GM19351 (cell line): ENCODE measurements at regions not wholly inside any gene's neighbourhood (a gene's known extent, or its start where the extent isn't known, plus 50 kb on each side); places are given as distances from the start of the nearest gene placed in this dataset.

ENCODE experiments used
- ATAC-seq: cut with Tn5 transposase; IDR thresholded peaks from one replicate; pipeline ENCODE4 v1.9.1; 2021; ENCODE audit warnings: mild to moderate bottlenecking, moderate library complexity; ENCODE audit not compliant: unreplicated experiment

GRCh38 chr18:55093808-55094207 is 134.5 kb upstream of the CCDC68 start:
- ATAC-seq: no peak

- ATAC-seq: no peak
Measured at GRCh38 chr18:55093295-55093694, 134.0 kb upstream of the CCDC68 start.

DNA sequence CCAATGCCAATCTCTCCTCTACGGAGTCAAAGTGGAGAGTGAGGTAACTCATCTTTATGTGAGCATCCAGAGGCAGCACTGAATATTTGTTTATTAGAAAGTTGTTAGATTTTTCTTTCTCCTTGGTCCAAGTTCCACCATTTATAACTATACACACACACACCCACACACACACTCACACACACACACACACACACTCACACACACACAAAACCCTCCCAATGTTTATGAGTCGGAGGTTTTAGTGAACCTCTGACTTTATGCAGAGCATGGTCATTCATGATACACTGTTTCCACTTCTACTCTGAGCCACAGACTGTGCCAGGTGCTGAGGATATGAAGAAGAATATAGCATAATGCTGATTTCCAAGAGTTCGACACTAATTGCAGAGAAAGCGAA is 132.9 kb upstream of the CCDC68 start:
- ATAC-seq: no peak

DNA sequence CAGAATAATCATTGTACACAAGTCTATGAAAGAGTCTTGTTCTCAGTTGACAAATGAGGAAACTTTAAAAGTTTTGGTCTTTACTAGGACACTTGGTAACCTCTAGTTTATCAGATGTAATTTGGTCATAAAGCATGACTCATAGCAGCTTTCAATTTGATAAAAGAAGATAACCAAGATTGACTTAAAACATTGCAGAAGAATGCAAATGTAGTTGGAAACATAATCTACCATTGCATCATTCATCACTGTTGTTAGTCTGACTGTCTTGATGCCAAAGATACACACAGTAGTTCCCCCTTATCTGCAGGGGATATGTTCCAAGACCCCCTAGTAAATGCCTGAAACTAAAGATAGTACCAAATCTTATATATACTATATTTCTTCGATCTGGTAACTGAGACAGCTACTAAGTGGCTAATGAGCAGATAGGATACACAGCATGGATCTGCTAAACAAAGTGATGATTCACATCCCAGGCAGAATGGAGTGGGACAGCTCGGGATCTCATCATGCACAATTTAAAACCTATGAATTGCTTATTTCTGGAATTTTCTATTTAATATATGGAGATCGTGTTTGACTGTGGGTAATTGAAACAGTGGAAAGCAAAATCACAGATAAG is 131.4 kb upstream of the CCDC68 start:
- no peak for ATAC-seq

- ATAC-seq: no peak
Measured at GRCh38 chr18:55089610-55090009, 130.3 kb upstream of the CCDC68 start.

- ATAC-seq: no peak
Measured at GRCh38 chr18:55088561-55088960, 129.3 kb upstream of the CCDC68 start.

DNA sequence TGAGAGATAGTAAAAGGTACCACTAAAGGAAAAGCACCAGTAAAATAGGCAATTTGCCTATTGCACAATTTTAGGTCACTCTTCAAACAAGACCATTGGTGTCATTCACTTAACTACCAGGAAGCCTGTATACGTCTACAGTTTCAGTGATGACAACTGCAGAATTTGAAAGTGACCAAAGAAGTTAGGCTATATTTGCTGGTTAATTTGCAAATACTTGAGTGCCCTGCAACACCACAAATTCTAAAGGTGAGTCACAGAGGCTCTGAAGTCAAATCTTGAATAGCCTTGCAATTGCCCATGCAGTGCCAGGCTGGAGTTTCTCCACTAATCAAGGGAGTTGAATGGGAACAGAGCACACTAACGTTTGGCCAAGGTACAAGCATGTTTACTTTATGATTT is 128.7 kb upstream of the CCDC68 start:
- ATAC-seq: peak; percentile 81

- ATAC-seq: no peak
Measured at GRCh38 chr18:55086906-55087305, 127.6 kb upstream of the CCDC68 start.

- ATAC-seq: no peak
Measured at GRCh38 chr18:55085557-55086285, 126.5 kb upstream of the CCDC68 start.

DNA sequence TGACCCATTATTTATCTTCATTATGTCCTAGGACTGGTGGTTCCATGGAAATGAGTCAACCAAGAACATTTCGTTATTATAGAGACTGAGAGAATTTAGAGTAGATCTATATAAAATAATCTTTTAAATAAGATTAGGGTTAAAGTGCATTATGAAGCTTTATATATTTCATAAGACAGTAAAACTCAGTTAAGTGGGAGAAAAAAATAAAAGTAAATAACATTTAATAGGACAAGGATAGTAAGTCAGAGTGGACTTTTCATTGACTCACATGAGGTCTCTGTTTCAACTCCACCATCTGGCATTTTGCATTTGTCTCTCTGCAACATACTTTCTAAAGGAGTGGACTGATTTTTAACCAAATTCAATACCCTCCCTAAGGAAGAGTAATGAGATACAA is 125.3 kb upstream of the CCDC68 start:
- ATAC-seq: no peak

DNA sequence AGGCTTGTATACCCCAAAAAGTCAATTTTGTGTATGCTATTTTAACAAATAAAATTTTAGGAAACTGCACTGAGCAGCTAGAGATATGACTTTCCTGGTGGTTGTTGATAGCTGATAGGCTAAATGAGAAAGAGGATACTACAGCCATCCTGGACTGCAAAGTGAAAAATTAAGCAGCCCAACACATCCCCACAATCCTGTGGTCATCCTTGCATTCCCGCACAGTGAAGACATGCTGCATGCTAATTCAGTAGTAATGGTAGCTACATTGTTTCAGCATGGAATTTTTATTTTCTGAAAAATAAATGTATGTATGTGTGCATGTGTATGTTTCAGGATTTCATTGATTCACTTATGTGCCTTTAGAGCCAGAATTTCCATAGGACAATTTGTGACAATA is 124.2 kb upstream of the CCDC68 start:
- ATAC-seq: no peak

DNA sequence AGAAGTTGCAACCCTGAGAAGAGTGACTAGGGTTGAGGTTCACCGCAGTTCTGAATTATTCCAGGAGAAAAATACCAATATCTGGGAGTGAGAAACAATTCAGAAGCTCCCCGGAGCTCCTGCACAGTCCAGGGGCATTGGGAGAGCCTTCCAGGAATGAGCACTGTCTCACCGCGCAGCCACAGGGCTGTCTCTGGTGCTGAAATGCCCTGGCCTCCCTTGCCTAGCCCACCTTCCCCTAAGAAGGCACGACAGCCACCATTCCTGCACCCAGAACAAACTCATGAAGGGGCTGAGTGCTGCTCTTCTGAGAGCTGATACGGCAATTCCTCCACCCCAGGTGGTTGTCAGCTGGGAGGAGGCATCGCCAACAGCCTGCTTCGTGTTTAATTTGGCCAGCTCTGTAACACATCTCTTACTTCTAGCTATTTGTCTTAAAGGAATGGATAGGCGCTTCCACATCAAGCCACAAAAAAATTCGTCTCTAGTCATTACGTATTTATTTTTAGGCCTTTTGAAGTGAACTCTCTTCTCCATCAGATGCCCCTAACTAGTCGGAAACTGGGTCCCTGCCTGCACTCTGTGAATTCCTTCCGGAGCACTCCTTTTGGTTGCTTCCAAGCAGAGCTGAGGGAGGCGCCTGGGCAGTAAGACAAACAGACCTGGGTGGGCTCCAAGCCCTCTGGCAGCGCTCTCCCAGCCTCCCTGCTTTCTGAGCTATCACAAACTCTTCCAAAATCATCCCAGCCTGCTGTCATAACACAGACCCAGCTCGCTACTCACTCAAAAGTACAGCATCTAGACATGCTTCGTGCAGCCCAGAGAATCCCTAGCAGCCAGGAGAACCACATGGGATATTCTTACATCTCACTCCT is 120.5 kb upstream of the CCDC68 start:
- no peak for ATAC-seq

GRCh38 chr18:55079067-55079466 is 119.8 kb upstream of the CCDC68 start:
- no peak for ATAC-seq

DNA sequence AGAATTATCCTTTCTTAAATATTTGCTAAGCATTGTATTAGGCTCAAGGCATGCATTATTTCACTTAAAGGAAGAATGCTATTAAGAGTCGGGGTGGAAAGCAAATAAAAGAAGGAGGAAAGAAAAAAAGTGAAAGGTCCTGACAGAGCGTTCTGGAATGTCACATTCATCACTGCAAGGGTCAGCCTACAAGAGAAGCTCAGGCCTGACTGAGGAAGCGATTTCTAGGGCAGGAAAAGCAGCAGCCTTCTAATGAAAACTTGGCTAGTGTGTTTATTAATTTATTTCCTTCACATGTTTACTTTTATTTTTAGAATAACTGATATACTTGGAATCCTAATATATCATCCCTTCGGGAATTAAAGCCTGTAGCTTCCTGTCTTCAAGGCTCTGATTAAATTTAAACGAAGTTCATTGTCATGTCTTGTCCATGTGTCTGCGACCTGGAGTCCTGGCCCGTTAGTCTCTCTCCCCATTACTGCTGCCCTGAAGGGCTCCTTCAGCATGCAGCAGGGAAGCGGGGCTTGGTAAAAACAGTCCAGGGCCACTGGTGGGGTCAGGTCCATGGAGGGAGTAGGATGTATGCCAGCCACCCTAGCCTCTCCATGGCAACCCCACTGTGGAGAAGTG is 119.2 kb upstream of the CCDC68 start:
- ATAC-seq: no peak

DNA sequence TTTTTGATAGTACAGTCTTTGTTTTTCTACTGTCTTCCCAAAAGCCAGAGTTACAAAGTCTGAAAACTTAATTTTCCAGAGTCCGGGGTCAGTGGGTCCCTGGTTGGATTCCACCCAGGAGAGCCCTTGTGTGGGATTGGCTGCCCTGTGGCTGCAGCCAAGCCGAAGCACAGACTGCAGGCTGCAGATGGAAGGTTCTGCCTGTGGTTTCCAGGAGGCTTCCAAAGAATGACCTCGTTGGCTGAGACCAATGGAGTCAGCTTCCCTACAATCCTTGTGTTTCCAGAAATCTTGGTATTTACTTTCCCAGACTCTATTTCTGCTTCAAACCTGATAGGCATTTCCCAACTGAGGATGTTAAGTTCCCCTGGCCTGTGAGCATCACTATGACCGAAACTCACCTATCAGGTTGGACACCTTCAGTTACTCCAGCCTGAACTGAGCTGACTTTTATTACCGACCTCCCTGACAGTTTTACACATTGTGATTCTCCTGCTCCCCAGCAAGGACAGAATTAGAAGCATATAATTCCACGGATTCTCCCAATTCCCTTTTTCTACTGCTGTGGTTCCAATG is 117.5 kb upstream of the CCDC68 start:
- no peak for ATAC-seq

DNA sequence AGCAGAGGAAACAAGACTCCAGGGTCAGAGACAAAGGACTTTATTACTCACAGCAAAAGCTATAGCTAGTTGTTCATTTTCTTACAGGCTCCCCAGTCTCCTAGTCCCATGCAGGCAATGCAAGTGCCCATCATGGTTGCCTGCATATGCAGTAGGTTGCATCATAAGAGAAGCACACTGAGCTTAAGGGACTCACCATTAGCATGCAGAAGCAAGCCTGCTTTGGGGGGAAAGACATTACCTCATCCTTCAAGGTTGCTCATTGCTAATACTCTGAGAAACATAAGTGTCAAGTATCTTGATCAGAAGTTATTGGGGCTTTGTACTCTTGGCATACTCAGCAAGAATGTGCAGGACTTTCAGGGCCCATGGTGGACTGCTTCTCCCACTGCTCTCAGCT is 114.6 kb upstream of the CCDC68 start:
- no peak for ATAC-seq

DNA sequence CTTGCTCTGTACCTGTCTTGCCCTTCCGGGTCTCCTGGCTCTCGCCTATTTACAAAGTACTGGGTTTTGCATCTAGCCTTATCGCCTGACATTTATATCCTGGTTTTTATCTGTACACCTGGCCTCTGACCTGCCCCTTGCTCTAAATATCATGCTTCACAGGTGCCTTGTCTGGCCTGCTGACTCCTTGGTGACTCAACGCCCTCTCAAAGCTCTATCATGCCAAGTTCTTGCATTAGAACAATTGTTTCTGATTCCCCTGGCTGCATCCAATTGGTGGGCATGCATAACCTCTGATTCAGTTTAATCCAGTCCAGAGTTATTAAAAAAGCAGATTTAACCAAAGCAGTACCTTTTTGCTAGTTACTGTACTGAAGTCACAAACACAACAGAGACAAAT is 113.9 kb upstream of the CCDC68 start:
- no peak for ATAC-seq

DNA sequence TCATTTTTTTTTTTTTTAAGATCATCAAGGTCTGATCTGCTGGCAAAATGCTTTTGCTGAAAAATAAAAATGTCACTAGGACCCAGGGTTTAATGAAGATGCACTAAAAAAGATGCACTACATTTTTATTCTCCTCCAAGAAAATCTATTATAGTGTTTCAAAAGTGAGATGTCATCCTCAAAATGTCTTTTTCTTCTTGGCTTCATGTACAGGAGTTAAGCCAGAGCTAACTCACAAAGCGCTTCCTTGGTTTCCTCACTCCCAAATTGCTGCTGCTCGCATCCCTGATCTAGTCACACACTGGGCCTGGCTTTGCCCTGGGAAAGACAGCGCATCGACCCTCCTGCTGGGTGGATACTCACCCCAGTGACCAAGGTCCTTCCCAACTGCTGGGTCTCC is 113.4 kb upstream of the CCDC68 start:
- no peak for ATAC-seq

DNA sequence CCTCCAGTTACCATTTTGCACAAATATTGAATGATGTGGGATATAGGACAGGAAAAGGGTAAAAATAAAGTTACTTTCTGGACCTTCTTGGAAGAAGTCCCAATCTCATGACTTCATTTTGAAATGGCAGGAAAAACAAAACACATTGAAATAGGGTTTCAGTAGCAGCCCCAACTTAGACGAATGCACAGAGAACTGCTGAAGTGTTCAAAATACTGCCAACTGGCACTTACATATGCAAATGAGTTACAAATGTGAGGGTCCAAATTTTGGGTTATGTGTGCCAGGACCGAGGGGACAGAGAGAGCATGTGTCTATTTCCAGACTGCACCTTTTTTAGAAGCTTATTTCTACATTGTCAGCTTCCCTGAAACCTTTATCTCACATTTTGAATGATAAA is 112.9 kb upstream of the CCDC68 start:
- no peak for ATAC-seq

DNA sequence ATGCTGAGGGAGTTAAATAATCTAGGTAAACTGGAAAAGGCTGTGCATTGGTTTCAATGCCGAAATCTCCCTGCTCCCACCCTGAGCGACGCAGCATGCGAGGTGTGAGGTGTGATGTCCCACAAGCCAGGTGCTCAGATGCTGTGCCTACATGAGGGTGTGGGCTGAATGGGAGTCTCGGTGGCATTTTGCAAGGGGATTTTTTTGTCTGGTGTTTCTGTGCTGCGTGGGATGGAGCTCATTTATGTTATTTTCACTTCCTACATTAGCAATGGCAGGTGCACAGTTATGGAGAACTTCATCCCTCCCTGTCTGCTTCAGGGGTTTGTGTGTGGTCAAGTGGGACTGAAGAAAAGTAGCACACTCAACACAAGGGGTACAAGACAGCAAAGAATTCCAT is 110.2 kb upstream of the CCDC68 start:
- ATAC-seq: peak; percentile 65

DNA sequence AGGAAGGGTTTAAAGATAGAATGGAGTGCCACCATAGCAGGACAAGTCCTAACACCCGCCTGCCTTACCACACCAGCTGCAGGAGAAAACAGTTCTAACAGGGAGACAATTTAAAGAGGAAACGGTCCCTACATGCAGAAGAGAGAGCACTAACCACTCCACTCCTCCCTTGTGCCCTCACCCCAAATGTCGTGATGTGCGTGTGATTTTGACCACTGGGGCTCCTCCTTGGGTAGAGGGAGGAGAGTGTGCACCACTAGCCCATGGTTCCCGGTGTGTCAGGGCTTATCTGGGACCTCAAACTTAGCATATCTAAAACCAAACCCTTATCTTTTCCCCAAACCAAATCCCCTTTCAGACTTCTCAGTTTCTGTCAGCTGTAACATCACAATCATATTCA is 105.5 kb upstream of the CCDC68 start:
- peak; percentile 69 for ATAC-seq
